ENCODE measurements at regions not wholly inside any gene's neighbourhood (a gene's known extent, or its start where the extent isn't known, plus 50 kb on each side); places are given as distances from the start of the nearest gene placed in this dataset.

GRCh38 chr4:122536001-122536400 lies 79.5 kb upstream of the IL2 start:
- no peaks in the 10 kb centered on the region for H3K4me1 ChIP-seq
- no peak for TF ChIP-seq POLR2A (IDR thresholded peaks at IDR 0.05)
- TF ChIP-seq CTCF (IDR thresholded peaks at IDR 0.05): no peak

GRCh38 chr4:122534776-122535175 lies 78.3 kb upstream of the IL2 start:
- no peaks in the 10 kb centered on the region for H3K9me3 ChIP-seq
- no peak for DNase-seq
- H3K27ac ChIP-seq: no peak overlapping the region
- H3K27me3 ChIP-seq: no peaks in the 10 kb centered on the region
- TF ChIP-seq CTCF (IDR thresholded peaks at IDR 0.05) (no peak), POLR2A (IDR thresholded peaks at IDR 0.05) (no peak)
- no peaks in the 10 kb centered on the region for H3K4me1 ChIP-seq
- H3K4me3 ChIP-seq: no peak overlapping the region
- no peaks in the 10 kb centered on the region for H3K36me3 ChIP-seq

More at GRCh38 chr4:122536001-122536400, 79.5 kb upstream of the IL2 start:
- Histone ChIP-seq H3K27ac (no peak overlapping the region), H3K27me3 (no peaks in the 10 kb centered on the region), H3K9me3 (no peaks in the 10 kb centered on the region), H3K36me3 (no peaks in the 10 kb centered on the region), H3K4me3 (no peak overlapping the region)
- no peak for DNase-seq

GRCh38 chr4:122533841-122534240 lies 77.3 kb upstream of the IL2 start:
- Histone ChIP-seq H3K27ac (no peak overlapping the region), H3K27me3 (no peaks in the 10 kb centered on the region), H3K4me1 (no peaks in the 10 kb centered on the region), H3K36me3 (no peaks in the 10 kb centered on the region), H3K4me3 (no peak overlapping the region), H3K9me3 (no peaks in the 10 kb centered on the region)
- TF ChIP-seq POLR2A (IDR thresholded peaks at IDR 0.05) (no peak), CTCF (IDR thresholded peaks at IDR 0.05) (no peak)
- DNase-seq: no peak

GRCh38 chr4:122532766-122533165 lies 76.2 kb upstream of the IL2 start:
- no peaks in the 10 kb centered on the region for H3K4me1 ChIP-seq
- H3K27ac ChIP-seq: no peak overlapping the region
- no peaks in the 10 kb centered on the region for H3K27me3 ChIP-seq
- DNase-seq: no peak
- TF ChIP-seq POLR2A (IDR thresholded peaks at IDR 0.05): no peak
- TF ChIP-seq CTCF (IDR thresholded peaks at IDR 0.05): no peak
- H3K36me3 ChIP-seq: no peaks in the 10 kb centered on the region
- no peaks in the 10 kb centered on the region for H3K9me3 ChIP-seq
- no peak overlapping the region for H3K4me3 ChIP-seq

GRCh38 chr4:122531514-122531913 lies 75.0 kb upstream of the IL2 start:
- Histone ChIP-seq H3K27me3 (no peaks in the 10 kb centered on the region), H3K36me3 (no peaks in the 10 kb centered on the region)

More at GRCh38 chr4:122531514-122531913, 75.0 kb upstream of the IL2 start:
- no peaks in the 10 kb centered on the region for H3K4me1 ChIP-seq
- no peaks in the 10 kb centered on the region for H3K9me3 ChIP-seq
- TF ChIP-seq POLR2A (IDR thresholded peaks at IDR 0.05): no peak
- no peak for TF ChIP-seq CTCF (IDR thresholded peaks at IDR 0.05)
- H3K4me3 ChIP-seq: no peak overlapping the region
- H3K27ac ChIP-seq: no peak overlapping the region
- no peak for DNase-seq
